GM21447 (cell line): ENCODE measurements at regions not wholly inside any gene's neighbourhood (a gene's known extent, or its start where the extent isn't known, plus 50 kb on each side); places are given as distances from the start of the nearest gene placed in this dataset.

ENCODE experiments used
- ATAC-seq: cut with Tn5 transposase; IDR thresholded peaks from one replicate; pipeline ENCODE4 v1.9.1; 2021; ENCODE audit not compliant: unreplicated experiment

DNA sequence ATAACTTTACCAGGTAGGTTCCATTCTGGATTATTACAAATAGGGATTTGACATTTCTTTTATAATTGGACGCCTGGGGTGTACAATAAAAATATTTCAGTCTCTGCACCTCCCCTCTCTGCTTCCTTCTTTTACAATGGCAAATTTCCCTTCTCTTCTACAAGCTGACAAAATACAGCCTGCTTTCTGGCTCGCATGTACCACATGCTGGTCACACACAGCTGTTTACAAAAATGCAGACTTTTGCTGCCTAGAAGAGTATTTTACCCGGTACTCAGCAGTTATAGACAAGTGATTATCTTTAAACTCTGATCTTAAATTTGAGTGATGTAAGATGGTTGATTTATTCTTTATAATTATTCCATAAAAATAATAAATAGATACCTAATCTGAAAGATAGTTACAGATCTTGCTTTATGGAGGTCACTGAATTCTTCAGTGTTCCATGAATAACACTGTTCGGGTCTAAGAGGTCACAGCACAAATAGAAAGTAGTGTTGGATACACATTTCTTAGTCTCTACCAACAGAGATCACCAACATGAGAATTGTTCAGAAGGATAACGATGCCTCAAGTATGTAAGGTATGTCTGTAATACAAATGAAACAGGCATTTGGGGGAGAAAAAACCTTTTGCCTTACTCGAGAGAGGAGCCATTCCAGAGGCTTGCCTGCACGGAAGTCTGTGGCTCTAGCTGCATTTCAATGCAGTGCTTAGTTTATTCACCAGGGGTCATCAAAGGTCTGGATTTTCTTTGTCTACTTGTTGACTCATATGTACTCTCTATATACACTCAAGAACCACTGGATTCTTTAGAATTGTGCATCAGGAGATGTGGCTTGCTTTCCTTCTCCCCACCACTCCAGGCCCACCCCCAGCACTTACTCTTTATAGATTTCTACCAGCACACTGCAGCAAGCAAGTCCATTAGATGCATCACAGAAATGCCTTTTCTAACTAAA lies 206.6 kb upstream of the RFX3 start:
- ATAC-seq = peak; percentile 88

DNA sequence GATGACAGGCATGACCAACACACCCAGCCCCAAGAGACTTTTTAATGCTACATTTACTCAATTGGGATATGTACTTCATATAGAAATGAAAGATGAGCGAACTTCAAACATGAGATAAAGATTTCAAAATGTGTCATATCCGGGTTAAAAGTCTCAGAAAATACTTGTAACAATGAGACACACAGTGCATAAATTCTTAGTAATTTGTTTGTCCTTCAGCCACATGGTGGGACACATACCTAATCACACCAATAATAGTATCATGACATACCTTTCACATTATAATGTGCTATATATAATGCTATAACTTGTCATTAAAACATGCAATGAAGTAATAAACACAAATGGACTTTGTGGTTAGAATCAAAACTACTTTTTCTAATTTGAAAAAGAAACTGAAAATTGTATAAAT lies 204.7 kb upstream of the RFX3 start:
- ATAC-seq = peak; percentile 42

DNA sequence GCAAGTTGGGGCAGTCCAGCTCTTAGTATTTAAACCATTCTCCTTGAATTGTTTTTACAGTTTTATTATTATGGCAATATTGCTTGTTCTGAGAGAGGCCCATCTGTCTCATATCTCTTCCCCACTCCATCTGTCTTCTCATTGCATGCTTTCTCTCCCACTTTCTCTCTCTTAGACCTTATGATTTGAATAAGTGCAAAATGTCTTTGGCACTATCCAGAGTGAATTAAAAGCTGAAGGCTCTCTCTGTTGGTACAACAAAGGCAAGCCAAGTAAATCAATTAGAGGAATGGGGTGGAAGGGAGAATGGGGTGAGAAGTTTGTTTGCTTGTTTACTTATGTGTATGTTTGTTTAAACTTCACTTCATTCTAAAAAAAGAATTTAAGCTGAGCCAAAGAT lies 195.3 kb upstream of the RFX3 start:
- ATAC-seq = no peak

DNA sequence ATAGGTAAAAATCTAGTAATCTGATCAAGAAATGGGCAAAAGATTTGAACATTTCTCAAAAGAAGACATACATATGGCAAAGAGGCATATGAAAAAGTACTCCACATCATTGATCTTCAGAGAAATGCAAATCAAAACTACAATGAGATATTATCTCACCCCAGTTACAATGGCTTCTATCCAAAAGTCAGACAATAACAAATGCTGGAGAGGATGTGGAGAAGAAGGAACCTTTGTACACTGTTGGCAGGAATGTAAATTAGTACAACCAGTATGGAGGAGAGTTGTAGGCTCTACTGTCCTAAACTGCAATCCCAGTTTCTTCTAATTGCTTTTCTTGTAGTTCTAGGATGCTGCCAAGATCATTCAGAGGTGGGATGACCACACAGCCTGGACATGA lies 193.5 kb upstream of the RFX3 start:
- ATAC-seq = no peak

DNA sequence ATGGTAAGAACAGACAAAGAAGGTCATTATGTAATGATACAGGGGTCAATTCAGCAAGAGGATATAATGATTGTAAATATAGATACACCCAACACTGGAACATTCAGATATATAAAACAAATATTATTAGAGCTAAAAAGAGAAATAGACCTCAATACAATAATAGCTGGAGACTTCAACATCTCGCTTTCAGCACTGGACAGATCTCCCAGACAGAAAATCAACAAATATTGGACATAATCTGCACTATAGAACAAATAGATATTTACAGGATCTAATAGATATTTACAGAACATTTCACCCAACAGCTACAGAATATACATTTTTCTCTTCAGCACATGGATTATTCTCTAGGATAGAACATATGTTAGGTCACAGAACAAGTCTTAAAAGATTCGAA lies 190.6 kb upstream of the RFX3 start:
- ATAC-seq = no peak

DNA sequence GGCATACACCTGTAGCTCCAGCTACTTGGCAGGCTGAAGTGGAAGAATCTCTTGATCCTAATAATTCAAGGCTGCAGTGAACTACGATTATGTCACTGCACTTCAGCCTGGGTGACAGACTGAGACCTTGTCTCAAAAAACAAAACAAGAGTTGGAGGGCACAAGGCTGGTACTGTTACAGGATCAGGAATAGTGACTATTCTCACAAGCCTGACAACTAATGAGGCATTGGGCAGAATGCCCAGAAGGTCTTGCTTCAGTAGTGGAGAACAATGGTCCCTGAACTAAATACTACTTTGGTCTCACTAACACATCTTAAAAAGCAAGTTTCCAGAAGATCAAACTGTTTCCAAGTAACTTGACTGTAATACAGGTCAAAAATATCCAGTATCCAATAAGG lies 182.9 kb upstream of the RFX3 start:
- no peak for ATAC-seq

DNA sequence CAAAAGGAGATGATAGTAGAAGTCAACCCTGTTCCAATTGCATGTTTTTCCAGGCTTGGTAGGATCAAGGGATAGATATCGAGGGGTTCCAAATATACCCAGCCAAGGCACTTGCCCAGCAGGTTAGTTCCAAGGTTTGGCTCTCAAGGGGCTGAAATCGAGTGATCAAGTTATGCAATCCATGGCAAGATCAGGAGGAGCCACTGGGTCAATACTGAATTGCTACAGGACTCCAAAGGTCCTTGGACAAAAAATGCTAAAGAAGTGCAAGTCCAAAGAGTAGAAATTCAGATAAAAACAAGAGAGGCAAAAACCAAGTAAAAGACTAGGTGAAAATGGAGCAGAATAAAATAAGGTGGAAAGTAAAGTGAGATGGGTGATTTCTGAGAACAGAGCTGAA lies 179.1 kb upstream of the RFX3 start:
- ATAC-seq = no peak

DNA sequence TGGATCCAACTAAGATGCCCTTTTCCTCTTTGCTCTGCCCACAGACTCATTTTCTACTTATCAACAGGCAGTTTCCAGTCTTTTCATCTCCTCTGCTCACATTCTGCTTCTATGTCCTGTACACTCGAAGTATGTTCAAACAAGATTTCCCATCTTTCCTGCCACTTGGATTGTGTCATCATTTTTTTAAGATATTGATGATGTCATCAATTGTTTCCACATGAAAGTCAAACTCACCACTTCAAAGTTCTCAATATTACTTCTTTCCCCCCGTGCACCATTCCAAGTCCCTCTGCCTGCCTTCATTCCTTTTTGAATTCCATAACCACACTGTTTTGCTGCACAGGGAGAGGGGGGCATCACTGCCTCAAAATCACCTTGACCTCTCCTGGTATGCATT lies 175.0 kb upstream of the RFX3 start:
- no peak for ATAC-seq

DNA sequence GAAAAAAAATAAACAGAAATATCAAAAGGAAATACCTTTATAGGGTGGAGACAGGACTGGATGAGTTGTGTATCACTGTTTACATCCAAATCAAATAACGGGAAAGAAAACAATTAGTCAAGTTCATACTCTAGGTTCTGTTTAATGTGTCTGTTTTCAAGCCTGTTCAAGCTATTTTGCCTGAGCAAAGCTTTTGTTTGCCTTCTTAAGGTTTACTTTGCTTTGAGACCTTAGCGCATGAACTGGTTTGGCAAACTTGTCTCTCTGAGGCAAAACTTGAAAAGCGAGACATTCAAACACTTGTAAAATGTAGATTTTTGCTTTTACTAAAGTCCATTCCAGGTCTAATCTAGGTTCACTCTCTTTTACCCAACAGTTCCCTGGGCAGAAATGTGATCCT lies 174.1 kb upstream of the RFX3 start:
- ATAC-seq = no peak

DNA sequence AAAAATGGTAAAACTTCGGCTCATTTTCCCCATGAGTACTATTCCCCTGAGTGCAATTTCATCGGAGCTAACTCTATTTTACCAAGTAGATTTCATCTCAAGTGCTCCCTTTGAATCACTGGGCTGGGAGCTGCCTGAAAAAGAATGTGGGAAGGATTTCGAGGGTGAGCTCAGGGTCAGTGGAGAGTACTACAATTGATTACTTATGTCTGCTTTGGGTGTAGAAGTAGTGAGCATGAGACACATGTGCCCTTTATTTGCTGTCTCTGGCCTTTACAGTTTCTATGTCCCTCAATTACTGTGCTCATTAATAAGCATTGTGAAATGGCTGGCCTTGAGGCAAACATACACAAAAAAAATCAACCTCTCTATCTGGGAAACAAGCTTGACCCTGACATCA lies 172.7 kb upstream of the RFX3 start:
- no peak for ATAC-seq

DNA sequence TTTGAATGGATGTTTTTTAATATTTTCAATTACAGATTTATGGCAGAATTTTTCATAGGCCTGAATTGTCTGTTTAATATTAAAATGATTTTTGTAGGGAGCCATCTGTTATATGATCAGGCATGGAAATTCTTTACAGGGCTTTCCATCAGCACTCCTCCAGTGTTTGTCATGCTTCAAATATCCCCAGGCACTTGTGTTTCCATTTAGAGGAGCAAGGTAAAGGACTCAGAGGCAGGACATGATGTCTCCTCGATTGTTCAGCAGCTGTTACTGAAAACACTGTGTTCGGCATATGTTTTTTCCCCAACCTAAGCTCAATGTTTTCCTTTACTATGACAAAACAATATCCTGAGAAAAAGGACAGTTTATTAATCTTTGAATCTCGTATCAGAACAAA lies 172.3 kb upstream of the RFX3 start:
- no peak for ATAC-seq

DNA sequence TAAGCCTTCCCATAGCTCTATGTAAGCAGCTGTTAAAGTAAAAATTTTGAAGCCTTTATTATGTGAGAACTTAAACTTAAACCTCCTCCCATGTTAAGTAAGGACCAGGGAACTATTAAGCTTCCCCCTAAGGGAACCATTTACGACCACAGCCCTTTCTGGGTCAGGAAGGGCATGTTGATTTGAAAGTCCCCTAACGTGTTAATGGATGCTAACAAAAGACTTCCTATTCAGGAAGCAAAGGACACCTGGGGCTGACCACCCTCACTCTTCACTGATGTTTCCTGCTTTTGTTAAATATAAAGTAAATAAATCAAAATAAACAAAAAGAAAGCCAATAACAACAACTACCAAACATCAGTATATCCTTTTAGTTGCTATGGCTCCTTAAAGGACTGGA lies 170.6 kb upstream of the RFX3 start:
- ATAC-seq = no peak

DNA sequence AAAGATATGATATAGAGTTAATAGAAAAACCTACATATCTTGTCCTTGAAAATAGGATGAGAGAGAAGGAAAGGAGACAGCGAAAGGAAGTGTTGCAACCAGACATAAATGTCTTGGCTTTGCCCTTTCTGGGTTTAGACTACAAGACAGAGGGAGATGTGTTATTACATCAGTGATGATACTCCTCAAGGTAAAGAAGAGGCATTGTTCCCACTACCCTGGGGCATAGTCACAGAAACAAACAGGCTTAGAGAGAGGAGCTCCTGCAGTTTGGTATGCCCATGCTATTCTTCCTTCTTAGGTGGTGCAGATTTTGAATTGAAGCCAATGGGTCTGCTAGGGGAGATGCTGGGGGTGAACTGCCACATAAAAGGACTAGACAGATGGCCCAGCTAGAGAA lies 166.8 kb upstream of the RFX3 start:
- no peak for ATAC-seq

DNA sequence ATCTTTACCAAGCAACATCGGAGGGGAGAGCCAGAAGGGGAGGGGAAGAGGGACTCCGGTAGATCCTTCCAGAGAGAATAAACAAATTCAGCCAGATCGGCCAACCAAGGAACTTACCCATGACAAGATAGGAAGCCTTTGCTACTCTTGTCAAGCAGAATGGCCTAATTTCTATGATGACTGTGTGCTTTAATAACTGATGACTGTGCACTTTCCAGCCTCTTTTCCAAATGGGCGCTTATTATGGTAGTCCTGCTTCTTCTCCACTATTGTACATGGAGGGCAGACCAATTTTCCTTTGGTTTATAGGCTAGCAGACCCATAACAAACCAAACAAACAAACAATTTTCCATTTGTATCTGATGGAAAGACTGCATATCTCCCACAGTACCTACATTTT lies 163.8 kb upstream of the RFX3 start:
- ATAC-seq = no peak

DNA sequence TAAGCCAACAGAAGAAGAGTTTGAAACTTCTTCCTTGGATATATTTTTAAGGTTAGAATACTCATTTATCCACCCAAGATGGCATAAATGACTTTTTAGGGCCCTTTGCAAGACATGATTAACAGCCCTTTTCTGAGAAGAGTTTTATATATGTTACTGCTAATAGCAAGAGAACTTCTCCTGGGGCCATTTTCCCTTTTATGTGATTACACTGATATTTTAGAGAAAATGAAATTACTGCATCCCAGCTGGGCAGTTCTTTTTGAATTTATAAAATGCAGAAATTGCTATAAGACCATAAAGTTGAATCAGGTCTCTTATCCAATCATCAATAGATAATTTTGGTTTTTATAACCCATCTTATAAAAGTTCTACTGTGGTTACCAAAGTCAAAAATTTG lies 161.3 kb upstream of the RFX3 start:
- no peak for ATAC-seq

DNA sequence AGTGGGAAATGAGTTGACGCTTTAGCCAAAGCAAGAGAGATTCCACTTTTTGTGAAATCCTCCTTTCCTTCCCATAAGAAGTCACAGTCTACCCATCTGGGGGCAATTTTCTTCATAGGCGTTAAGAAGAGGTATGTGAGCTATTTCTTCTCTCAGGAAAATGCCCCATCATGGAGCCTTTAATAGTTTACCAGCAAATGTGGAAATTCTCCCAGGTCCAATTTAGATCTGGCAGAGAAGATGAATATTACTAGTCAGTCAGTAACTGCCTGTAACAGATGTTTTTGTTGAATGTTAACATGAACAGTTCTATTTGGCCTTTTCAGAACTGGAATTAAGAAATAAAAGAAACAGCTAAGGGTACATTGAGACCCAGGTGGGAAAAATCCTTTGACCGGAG lies 156.4 kb upstream of the RFX3 start:
- ATAC-seq = no peak

DNA sequence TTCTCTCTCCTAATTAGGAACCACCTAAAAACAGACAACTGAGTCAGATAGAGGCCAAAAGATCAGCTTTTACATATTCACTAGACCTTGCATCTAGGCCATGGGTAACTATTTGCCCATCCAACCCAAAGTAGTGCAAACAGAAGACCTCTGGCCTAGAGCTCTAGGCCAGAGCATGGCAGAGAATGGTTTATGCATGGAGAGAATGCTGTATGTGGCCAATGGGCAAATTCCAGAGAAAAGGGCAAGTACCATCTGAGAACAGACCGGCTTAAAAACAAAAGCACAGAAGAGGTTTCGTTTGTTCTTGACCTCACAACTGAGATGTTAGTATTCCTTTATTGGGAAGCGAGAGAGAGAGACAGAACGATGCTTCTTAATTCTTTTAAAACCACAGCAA lies 151.7 kb upstream of the RFX3 start:
- no peak for ATAC-seq

DNA sequence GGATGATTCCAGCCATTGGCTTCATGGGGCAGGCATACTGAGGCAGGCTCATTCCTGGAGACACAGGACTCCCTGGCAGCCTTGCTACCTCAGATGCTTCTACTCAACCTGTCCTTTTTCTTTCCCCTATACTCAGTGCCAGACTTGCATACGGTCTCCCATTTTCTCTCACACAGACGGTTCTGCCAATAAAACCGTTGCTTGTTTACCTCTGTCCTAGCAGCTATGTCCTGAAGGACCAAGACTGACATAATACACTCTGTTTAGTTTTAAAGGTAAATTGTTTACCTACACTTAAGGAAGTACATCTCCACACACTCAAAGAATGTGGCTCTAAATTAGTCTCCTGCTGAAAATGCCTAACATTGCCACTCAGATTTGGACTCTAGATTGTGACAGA lies 151.0 kb upstream of the RFX3 start:
- ATAC-seq = no peak

DNA sequence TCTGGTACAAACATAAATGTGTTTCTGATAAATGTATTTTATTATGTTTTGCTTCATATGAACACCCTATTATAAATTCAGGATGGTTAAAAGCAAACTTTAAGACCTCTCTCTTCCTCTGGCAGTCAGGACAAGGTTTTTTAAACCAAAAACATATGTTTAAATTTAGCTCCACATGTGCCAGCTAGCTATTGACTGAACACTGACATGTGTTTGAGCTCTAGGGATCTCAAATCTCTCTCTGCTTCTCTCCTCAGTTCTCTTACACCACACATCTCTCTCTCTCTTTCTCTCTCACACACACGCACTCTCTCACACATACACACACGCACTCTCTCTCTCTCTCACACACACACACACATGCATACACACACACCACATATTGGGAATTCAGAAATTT lies 150.1 kb upstream of the RFX3 start:
- no peak for ATAC-seq

DNA sequence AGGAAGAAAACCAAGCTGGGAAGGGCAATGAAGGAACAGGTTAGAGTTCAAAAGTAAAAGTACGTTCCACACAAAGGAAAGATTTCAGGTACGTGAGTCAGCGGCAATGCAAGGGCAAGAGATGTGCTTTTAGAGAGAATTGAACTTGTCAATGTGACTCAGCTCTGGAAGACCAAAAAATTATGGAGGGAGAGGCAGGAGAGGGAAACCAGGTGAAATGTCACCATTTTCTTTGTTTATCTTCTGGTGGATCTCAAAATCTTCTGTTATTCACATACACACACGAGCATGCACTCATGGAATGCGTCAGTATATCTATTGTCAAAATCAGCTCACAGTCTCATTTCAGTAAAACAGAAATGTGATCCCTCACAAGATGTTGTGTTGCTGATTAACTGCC lies 148.8 kb upstream of the RFX3 start:
- ATAC-seq = no peak

DNA sequence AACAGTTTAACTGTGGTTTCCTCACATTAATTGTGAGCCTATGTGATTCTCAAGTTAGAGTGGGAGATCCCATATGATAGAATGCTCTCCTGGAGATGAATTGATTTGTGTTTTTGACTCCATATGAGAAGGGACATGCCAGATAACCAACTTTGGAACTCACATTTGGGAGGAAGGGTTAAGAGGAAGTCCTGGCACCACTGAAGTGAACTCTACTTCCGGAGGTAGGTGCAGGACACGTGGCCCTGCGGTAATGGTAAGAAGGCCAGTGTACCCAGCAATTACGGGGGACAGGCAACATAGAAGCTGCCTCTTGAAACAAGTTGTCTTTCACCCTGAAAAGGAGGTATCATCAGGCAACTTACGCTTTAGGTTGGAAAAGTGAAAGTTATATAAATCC lies 146.6 kb upstream of the RFX3 start:
- no peak for ATAC-seq

DNA sequence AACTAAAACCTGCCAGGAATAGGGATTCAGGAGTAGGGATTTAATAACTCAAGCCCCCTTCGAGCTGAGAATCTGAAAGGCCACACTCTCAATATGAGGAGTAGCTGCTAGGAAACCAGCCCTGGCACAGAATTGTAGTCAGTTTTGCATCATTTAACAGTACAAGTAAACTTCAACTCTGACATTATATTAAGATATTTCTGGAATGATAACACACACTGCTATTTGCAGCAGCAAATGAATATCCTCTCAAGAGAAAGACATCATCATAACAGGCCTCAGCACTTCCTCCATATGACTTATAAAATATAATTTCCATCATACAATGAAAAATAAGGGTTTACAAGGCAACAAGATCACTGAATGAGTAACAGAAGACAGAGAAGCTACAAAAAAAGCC lies 138.2 kb upstream of the RFX3 start:
- no peak for ATAC-seq

DNA sequence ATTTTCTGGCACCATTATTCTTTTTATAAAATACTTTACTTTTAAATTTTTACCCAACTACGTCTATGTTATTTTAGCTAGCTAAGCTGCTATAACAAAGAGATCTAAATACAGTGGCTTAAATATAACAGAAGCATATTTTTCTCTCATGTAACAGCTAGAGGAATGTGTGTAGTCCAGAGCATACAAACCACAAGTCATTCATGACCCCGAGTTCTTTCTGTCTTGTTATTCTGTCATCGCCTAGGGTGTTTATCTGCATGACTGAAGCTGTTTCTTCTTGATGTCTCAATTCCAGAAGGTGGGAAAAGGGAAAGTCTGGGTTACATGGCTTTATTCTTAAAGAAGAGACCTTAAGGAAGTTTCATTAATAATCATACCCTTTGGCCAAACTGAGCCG lies 136.9 kb upstream of the RFX3 start:
- no peak for ATAC-seq
